IMR-90 (cell line): ENCODE measurements at regions not wholly inside any gene's neighbourhood (a gene's known extent, or its start where the extent isn't known, plus 50 kb on each side); places are given as distances from the start of the nearest gene placed in this dataset.

Source experiments
- ATAC-seq: fragments of 200-7000 bp; cut with Tn5 transposase; 2 replicates; pipeline ENCODE4 v1.9.1; 2020; ENCODE audit warnings: low read depth, mild to moderate bottlenecking, moderate library complexity
- BruUV-seq: library from RNA; stranded (reverse); fragments of 400-500 nt; replicated peaks from 2 replicates; lab custom pipeline; 2021; lab: Mats Ljungman, UMichigan
- CTCF ChIA-PET: fragments of 300-600 bp; formaldehyde crosslinking; extraction: SDS; loops from one replicate; lab custom pipeline; 2021; ENCODE audit warnings: antibody characterized with exemption; lab: Yijun Ruan, JAX
- POLR2A ChIA-PET: fragments of 300-600 bp; sonication (Branson Sonifier 250); formaldehyde crosslinking; loops from one replicate; lab custom pipeline; 2022; ENCODE audit warnings: antibody characterized with exemption; ENCODE audit not compliant: unreplicated experiment; lab: Charles Lee
- DNase-seq: peaks from one replicate; pipeline ENCODE4 v3.0.0; 2013
- H2AFZ ChIP-seq: replicated peaks from 2 replicates; pipeline ENCODE3; 2013; ENCODE audit warnings: low read length, mild to moderate bottlenecking; ENCODE audit not compliant: poor library complexity
- H2AK5ac ChIP-seq: 2 replicates; pipeline ENCODE4 v1.6.1; 2013; ENCODE audit warnings: low read depth, low read length, inconsistent platforms
- H2AK9ac ChIP-seq: replicated peaks from 2 replicates; pipeline ENCODE3; 2013; ENCODE audit warnings: mild to moderate bottlenecking, low read depth, low read length, moderate library complexity; ENCODE audit not compliant: poor library complexity
- H2BK120ac ChIP-seq: 2 replicates; pipeline ENCODE4 v1.6.1; 2013; ENCODE audit warnings: low read depth, low read length, inconsistent platforms
- H2BK15ac ChIP-seq: 3 replicates; pipeline ENCODE4 v1.6.1; 2013; ENCODE audit warnings: low read depth, low read length, inconsistent platforms
- H2BK20ac ChIP-seq: 2 replicates; pipeline ENCODE4 v1.6.1; 2013; ENCODE audit warnings: low read depth, mild to moderate bottlenecking, inconsistent platforms, low read length, moderate library complexity
- H2BK5ac ChIP-seq: 2 replicates; pipeline ENCODE4 v1.6.1; 2013; ENCODE audit warnings: mild to moderate bottlenecking, low read depth, low read length, inconsistent platforms; ENCODE audit not compliant: poor library complexity, severe bottlenecking
- H3K14ac ChIP-seq: replicated peaks from 2 replicates; pipeline ENCODE4 v1.6.1; 2013; ENCODE audit warnings: low read depth, low read length, inconsistent platforms
- H3K18ac ChIP-seq: 2 replicates; pipeline ENCODE4 v1.6.1; 2013; ENCODE audit warnings: low read depth, low read length, control low read depth
- H3K23ac ChIP-seq: 2 replicates; pipeline ENCODE4 v1.6.1; 2013; ENCODE audit warnings: low read depth, low read length, inconsistent platforms
- H3K27ac ChIP-seq: 2 replicates; pipeline ENCODE4 v1.5.1; 2013; ENCODE audit warnings: mild to moderate bottlenecking, control low read depth, low read length; ENCODE audit not compliant: insufficient read depth
- H3K27me3 ChIP-seq: 2 replicates; pipeline ENCODE4 v1.6.1; 2013; ENCODE audit warnings: low read length; ENCODE audit not compliant: control insufficient read depth, insufficient read depth
- H3K36me3 ChIP-seq: 2 replicates; pipeline ENCODE4 v1.6.1; 2013; ENCODE audit warnings: low read length, mixed read lengths; ENCODE audit not compliant: control insufficient read depth, insufficient read depth
- H3K4ac ChIP-seq: 2 replicates; pipeline ENCODE4 v1.6.1; 2013; ENCODE audit warnings: low read depth, low read length, inconsistent platforms
- H3K4me1 ChIP-seq: 2 replicates; pipeline ENCODE4 v1.6.1; 2013; ENCODE audit warnings: low read length, mixed read lengths; ENCODE audit not compliant: control insufficient read depth, insufficient read depth
- H3K4me2 ChIP-seq: 2 replicates; pipeline ENCODE4 v1.6.1; 2013; ENCODE audit warnings: low read depth, mild to moderate bottlenecking, control low read depth, low read length, moderate library complexity
- H3K4me3 ChIP-seq: 2 replicates; pipeline ENCODE4 v1.5.1; 2013; ENCODE audit warnings: low read depth, mild to moderate bottlenecking, control low read depth, low read length, moderate library complexity; ENCODE audit not compliant: insufficient read depth
- H3K56ac ChIP-seq: 2 replicates; pipeline ENCODE4 v1.6.1; 2013; ENCODE audit warnings: low read length, inconsistent platforms; ENCODE audit not compliant: insufficient read depth; ENCODE audit errors: extremely low read depth
- H3K79me1 ChIP-seq, 2 experiments: 2 replicates each; pipeline ENCODE4 v1.6.1; 2013; ENCODE audit warnings: low read length in 2 of 2, inconsistent platforms in 1 of 2, low read depth in 1 of 2
- H3K9ac ChIP-seq: 2 replicates; pipeline ENCODE4 v1.6.1; 2013; ENCODE audit warnings: low read depth, low read length, control low read depth
- H3K9me1 ChIP-seq: 2 replicates; pipeline ENCODE4 v1.6.1; 2013; ENCODE audit warnings: low read length, inconsistent platforms; ENCODE audit not compliant: insufficient read depth
- H3K9me3 ChIP-seq: 2 replicates; pipeline ENCODE4 v1.6.1; 2013; ENCODE audit warnings: low read length; ENCODE audit not compliant: control insufficient read depth, insufficient read depth
- H4K20me1 ChIP-seq: 2 replicates; pipeline ENCODE4 v1.6.1; 2013; ENCODE audit warnings: low read length, inconsistent platforms; ENCODE audit not compliant: insufficient read depth
- H4K5ac ChIP-seq: 2 replicates; pipeline ENCODE4 v1.6.1; 2013; ENCODE audit warnings: mild to moderate bottlenecking, low read depth, low read length, control low read depth
- H4K8ac ChIP-seq, 2 experiments: 2 replicates each; pipeline ENCODE4 v1.6.1; 2013; ENCODE audit warnings: low read depth in 2 of 2, low read length in 2 of 2, control low read depth in 1 of 2, inconsistent platforms in 1 of 2
- H4K91ac ChIP-seq: 2 replicates; pipeline ENCODE4 v1.6.1; 2013; ENCODE audit warnings: low read depth, low read length, inconsistent platforms; ENCODE audit not compliant: insufficient read depth
- BHLHE40 ChIP-seq: fragments of 150-350 bp; IDR thresholded peaks from 2 replicates; pipeline ENCODE4 v1.6.1; 2016; ENCODE audit warnings: mild to moderate bottlenecking, low read depth, low read length
- CEBPB ChIP-seq: IDR thresholded peaks from 2 replicates; pipeline ENCODE4 v1.6.1; 2012; ENCODE audit warnings: low read depth, low read length, improper control_type of control experiment
- CHD1 ChIP-seq: IDR thresholded peaks from 2 replicates; pipeline ENCODE4 v1.6.1; 2012; ENCODE audit warnings: low read depth, low read length, improper control_type of control experiment
- FOS ChIP-seq: fragments of 150-350 bp; IDR thresholded peaks from 2 replicates; pipeline ENCODE4 v1.6.1; 2016; ENCODE audit warnings: low read depth, low read length
- MAFK ChIP-seq: IDR thresholded peaks from 2 replicates; pipeline ENCODE4 v1.6.1; 2012; ENCODE audit warnings: low read depth, low read length, improper control_type of control experiment
- MAZ ChIP-seq: IDR thresholded peaks from 2 replicates; pipeline ENCODE4 v1.6.1; 2012; ENCODE audit warnings: low read depth, mild to moderate bottlenecking, low read length, improper control_type of control experiment, moderate library complexity, borderline replicate concordance
- MXI1 ChIP-seq: IDR thresholded peaks from 2 replicates; pipeline ENCODE4 v1.6.1; 2012; ENCODE audit warnings: low read depth, mild to moderate bottlenecking, low read length, moderate library complexity, borderline replicate concordance
- NFE2L2 ChIP-seq: fragments of 150-350 bp; IDR thresholded peaks from 2 replicates; pipeline ENCODE4 v1.6.1; 2016; ENCODE audit warnings: low read depth, mild to moderate bottlenecking, low read length
- POLR2A ChIP-seq: IDR thresholded peaks from 2 replicates; pipeline ENCODE4 v1.6.1; 2012; ENCODE audit warnings: mild to moderate bottlenecking, low read depth, low read length
- RAD21 ChIP-seq: IDR thresholded peaks from 2 replicates; pipeline ENCODE4 v1.6.1; 2012; ENCODE audit warnings: low read length, improper control_type of control experiment
- RCOR1 ChIP-seq: IDR thresholded peaks from 2 replicates; pipeline ENCODE4 v1.6.1; 2012; ENCODE audit warnings: mild to moderate bottlenecking, low read length, improper control_type of control experiment; ENCODE audit not compliant: insufficient replicate concordance
- RFX5 ChIP-seq: IDR thresholded peaks from 2 replicates; pipeline ENCODE4 v1.8.0; 2012; ENCODE audit warnings: low read depth, mild to moderate bottlenecking, low read length, moderate library complexity
- SMC3 ChIP-seq: fragments of 150-350 bp; IDR thresholded peaks from 2 replicates; pipeline ENCODE4 v1.6.1; 2016; ENCODE audit warnings: low read depth, mild to moderate bottlenecking, antibody characterized with exemption, low read length, moderate library complexity
- WGBS, 2 experiments: methylation state at CpG; one replicate each; pipeline versions ENCODE4 v1.1.5 to v1.1.7; 2013; ENCODE audit warnings: missing lambda C conversion rate in 2 of 2; ENCODE audit not compliant: insufficient read length in 1 of 2; ENCODE audit errors: extremely low coverage in 2 of 2; 5-methylcytosine and 5-hydroxymethylcytosine counted together
- dilution Hi-C: fragments of 300-500 bp; cut with HindIII; formaldehyde crosslinking; loops from one replicate; pipeline ENCODE4 v1.14.3; 2018; ENCODE audit warnings: low sequenced_read_pairs; ENCODE audit not compliant: unreplicated experiment
- in situ Hi-C: fragments of 300-500 bp; cut with MboI; formaldehyde crosslinking; loops from 3 replicates; pipeline ENCODE4 v1.14.3; 2019; ENCODE audit warnings: low sequenced_read_pairs, inconsistent platforms, mixed read lengths
- intact Hi-C: fragments of 100-400 bp; cut with micrococcal nuclease; formaldehyde crosslinking; loops from 2 replicates; pipeline ENCODE4 v1.10.0; 2022
- TF ChIP-seq, protein P1 (sequence below): conservative IDR thresholded peaks from 2 replicates; pipeline ENCODE4 v1.5.1; 2012; ENCODE audit warnings: mild to moderate bottlenecking, low read depth, low read length, improper control_type of control experiment
- TF ChIP-seq, protein P2 (sequence below): fragments of 150-350 bp; IDR thresholded peaks from 2 replicates; pipeline ENCODE4 v1.6.1; 2016; ENCODE audit warnings: low read depth, mild to moderate bottlenecking, low read length, moderate library complexity, borderline replicate concordance
- TF ChIP-seq, protein P3 (sequence below): fragments of 150-350 bp; IDR thresholded peaks from 2 replicates; pipeline ENCODE4 v1.6.1; 2017; ENCODE audit warnings: mild to moderate bottlenecking, antibody characterized with exemption, low read length, low read depth

DNA sequence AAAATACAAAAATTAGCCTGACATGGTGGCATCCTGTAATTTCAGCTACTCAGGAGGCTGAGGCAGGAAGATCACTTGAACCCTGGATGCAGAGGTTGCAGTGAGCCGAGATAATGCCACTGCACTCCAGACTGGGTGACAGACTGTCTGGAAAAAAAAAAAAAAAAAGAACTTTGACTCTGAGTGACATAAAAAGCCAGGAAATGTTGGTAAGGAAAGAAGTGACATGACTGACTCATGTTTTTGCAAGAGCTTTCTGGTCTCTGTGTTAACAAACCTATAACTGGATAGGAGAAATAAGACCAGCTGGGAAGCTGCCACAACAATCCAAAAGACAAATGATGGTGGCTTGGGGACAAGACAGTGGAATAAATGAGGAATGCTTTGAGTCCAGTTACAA, 272.1 kb downstream of the HINT1 start:
- Histone ChIP-seq H4K5ac (no peak overlapping the region), H3K9me1 (no peaks in the 10 kb centered on the region), H3K18ac (no peak overlapping the region), H2BK5ac (no peak overlapping the region), H3K9me3 (no peaks in the 10 kb centered on the region), H3K23ac (no peak overlapping the region), H2AK5ac (no peak overlapping the region), H2BK20ac (no peak overlapping the region), H4K91ac (no peak overlapping the region), H3K4me2 (no peak overlapping the region), H2AK9ac (no peak overlapping the region), H3K27ac (no peak overlapping the region), H3K79me1 (no peaks in the 10 kb centered on the region), H3K36me3 (no peaks in the 10 kb centered on the region), H3K9ac (no peak overlapping the region), H3K56ac (no peak overlapping the region), H4K20me1 (no peaks in the 10 kb centered on the region), H3K27me3 (no peaks in the 10 kb centered on the region), H2BK120ac (no peak overlapping the region), H3K4ac (no peak overlapping the region), H3K14ac (no peak overlapping the region), H2AFZ (no peak overlapping the region), H4K8ac (no peak overlapping the region), H3K4me1 (no peaks in the 10 kb centered on the region), H3K4me3 (no peak overlapping the region), H2BK15ac (no peak overlapping the region)
- ChIA-PET POLR2A (no interaction called here), CTCF (no interaction called here)
- in situ Hi-C loops (loop anchor here (25.0 kb wide), 1 partner anchor 519 kb away; no protein-coding TSS in a partner anchor), dilution Hi-C loops (no loop called here), intact Hi-C loops (no loop called here)
- no TSS peak for BruUV-seq
- WGBS, 2 experiments = no CpG with 5 or more reads among the region's 1 CpG
- ATAC-seq (no peak), DNase-seq (no peak)
- TF ChIP-seq MAZ (no peak), POLR2A (no peak), BHLHE40 (no peak), CEBPB (no peak), MAFK (no peak), FOS (no peak), NFE2L2 (no peak), CHD1 (no peak), RFX5 (no peak), RAD21 (no peak), SMC3 (no peak), RCOR1 (no peak), MXI1 (no peak)
- TF ChIP-seq, protein P1, sequence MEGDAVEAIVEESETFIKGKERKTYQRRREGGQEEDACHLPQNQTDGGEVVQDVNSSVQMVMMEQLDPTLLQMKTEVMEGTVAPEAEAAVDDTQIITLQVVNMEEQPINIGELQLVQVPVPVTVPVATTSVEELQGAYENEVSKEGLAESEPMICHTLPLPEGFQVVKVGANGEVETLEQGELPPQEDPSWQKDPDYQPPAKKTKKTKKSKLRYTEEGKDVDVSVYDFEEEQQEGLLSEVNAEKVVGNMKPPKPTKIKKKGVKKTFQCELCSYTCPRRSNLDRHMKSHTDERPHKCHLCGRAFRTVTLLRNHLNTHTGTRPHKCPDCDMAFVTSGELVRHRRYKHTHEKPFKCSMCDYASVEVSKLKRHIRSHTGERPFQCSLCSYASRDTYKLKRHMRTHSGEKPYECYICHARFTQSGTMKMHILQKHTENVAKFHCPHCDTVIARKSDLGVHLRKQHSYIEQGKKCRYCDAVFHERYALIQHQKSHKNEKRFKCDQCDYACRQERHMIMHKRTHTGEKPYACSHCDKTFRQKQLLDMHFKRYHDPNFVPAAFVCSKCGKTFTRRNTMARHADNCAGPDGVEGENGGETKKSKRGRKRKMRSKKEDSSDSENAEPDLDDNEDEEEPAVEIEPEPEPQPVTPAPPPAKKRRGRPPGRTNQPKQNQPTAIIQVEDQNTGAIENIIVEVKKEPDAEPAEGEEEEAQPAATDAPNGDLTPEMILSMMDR = no peak
- TF ChIP-seq, protein P2, sequence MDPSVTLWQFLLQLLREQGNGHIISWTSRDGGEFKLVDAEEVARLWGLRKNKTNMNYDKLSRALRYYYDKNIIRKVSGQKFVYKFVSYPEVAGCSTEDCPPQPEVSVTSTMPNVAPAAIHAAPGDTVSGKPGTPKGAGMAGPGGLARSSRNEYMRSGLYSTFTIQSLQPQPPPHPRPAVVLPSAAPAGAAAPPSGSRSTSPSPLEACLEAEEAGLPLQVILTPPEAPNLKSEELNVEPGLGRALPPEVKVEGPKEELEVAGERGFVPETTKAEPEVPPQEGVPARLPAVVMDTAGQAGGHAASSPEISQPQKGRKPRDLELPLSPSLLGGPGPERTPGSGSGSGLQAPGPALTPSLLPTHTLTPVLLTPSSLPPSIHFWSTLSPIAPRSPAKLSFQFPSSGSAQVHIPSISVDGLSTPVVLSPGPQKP = no peak
- TF ChIP-seq, protein P3, sequence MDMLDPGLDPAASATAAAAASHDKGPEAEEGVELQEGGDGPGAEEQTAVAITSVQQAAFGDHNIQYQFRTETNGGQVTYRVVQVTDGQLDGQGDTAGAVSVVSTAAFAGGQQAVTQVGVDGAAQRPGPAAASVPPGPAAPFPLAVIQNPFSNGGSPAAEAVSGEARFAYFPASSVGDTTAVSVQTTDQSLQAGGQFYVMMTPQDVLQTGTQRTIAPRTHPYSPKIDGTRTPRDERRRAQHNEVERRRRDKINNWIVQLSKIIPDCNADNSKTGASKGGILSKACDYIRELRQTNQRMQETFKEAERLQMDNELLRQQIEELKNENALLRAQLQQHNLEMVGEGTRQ = no peak
